H1 (cell line): ENCODE measurements at regions not wholly inside any gene's neighbourhood (a gene's known extent, or its start where the extent isn't known, plus 50 kb on each side); places are given as distances from the start of the nearest gene placed in this dataset.

Experiments used
- CBX5 ChIP-seq: fragments of 300-800, 300-1000 bp; sonication (generic); IDR thresholded peaks from 2 replicates; pipeline ENCODE4 v1.7.1; 2016; ENCODE audit warnings: antibody characterized with exemption, low read length, low read depth
- CBX8 ChIP-seq: fragments of 300-800, 300-1000 bp; sonication (generic); IDR thresholded peaks from 2 replicates; pipeline ENCODE4 v1.7.1; 2016; ENCODE audit warnings: low read depth, low read length, borderline replicate concordance
- EGR1 ChIP-seq: IDR thresholded peaks from 2 replicates; pipeline ENCODE4 v1.6.1; 2011; ENCODE audit warnings: low read depth, low read length, borderline replicate concordance
- EP300 ChIP-seq, 2 experiments: IDR thresholded peaks; 1 replicate in 1 of 2; 2 replicates in 1 of 2; pipeline ENCODE4 v1.6.1; 2011 to 2012; ENCODE audit warnings: low read depth in 2 of 2, low read length in 2 of 2, mild to moderate bottlenecking in 2 of 2, borderline replicate concordance in 1 of 2, inconsistent platforms in 1 of 2, moderate library complexity in 1 of 2
- GABPA ChIP-seq: IDR thresholded peaks from 2 replicates; pipeline ENCODE4 v1.6.1; 2011; ENCODE audit warnings: mild to moderate bottlenecking, low read length, moderate library complexity, borderline replicate concordance; ENCODE audit not compliant: insufficient read depth
- HDAC2 ChIP-seq, 2 experiments: fragments of 300-600 bp in 1 of 2; sonication (generic) in 1 of 2; IDR thresholded peaks; 2 replicates each; pipeline ENCODE4 v1.6.1; 2011 to 2012; ENCODE audit warnings: low read depth in 2 of 2, low read length in 2 of 2, mild to moderate bottlenecking in 2 of 2, moderate library complexity in 2 of 2, borderline replicate concordance in 1 of 2, inconsistent platforms in 1 of 2
- JUND ChIP-seq: IDR thresholded peaks from 2 replicates; pipeline ENCODE4 v1.6.1; 2011; ENCODE audit warnings: mild to moderate bottlenecking, improper control_type of control experiment, low read length
- MAFK ChIP-seq: IDR thresholded peaks from 2 replicates; pipeline ENCODE4 v1.6.1; 2012; ENCODE audit warnings: low read depth, mild to moderate bottlenecking, improper control_type of control experiment, low read length
- RAD21 ChIP-seq, 2 experiments: IDR thresholded peaks in 1 of 2; conservative IDR thresholded peaks in 1 of 2; 2 replicates each; pipeline ENCODE4 v1.6.1; 2011; ENCODE audit warnings: low read depth in 2 of 2, low read length in 2 of 2, improper control_type of control experiment in 1 of 2, inconsistent platforms in 1 of 2, mild to moderate bottlenecking in 1 of 2, moderate library complexity in 1 of 2
- SP1 ChIP-seq: IDR thresholded peaks from 2 replicates; pipeline ENCODE4 v1.6.1; 2011; ENCODE audit warnings: low read depth, low read length
- SUZ12 ChIP-seq: fragments of 200-600 bp; sonication (generic); IDR thresholded peaks from 2 replicates; pipeline ENCODE4 v1.6.1; 2012; ENCODE audit warnings: mild to moderate bottlenecking, inconsistent platforms, low read length, moderate library complexity, mixed read lengths
- TAF1 ChIP-seq: IDR thresholded peaks from 2 replicates; pipeline ENCODE4 v1.6.1; 2011; ENCODE audit warnings: mild to moderate bottlenecking, low read depth, low read length
- TBP ChIP-seq: IDR thresholded peaks from 2 replicates; pipeline ENCODE4 v1.6.1; 2011; ENCODE audit warnings: low read depth, low read length, improper control_type of control experiment
- TF ChIP-seq, protein P1 (sequence below), 3 experiments: IDR thresholded peaks; 1 replicate in 2 of 3; 2 replicates in 1 of 3; pipeline versions ENCODE4 v1.5.1 to v1.6.1; 2011; ENCODE audit warnings: low read length in 3 of 3, mild to moderate bottlenecking in 3 of 3, inconsistent platforms in 2 of 3, low read depth in 1 of 3, moderate library complexity in 1 of 3; ENCODE audit not compliant: insufficient read depth in 1 of 3; ENCODE audit errors: control extremely low read depth in 1 of 3

DNA sequence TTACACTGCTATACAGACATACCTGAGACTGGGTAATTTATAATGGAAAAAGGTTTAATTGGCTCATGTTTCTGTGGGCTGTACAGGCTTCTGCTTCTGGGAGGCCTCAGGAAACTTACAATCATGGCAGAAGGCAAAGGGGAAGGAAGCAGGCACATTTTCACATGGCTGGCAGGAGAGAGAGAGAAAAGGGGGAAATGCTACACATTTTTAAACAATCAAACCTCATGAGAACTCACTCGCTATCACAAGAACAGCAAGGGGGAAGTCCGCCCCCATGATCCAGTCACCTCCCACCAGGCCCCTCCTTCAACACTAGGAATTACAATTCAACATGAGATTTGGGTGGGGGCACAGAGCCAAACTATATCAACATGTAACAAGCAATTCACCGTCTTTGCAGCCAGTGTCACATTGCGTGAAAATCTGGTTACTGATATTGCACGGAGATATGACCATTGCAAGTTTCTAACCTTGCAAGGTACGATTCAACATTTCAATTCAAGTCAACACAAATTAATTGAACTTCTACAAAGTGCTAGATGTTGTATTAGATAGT lies 61.7 kb upstream of the RELL1 start:
- no peak for TF ChIP-seq HDAC2 (IDR thresholded peaks at IDR 0.05; ENCODE audit: borderline replicate concordance in 1 of 2, low read depth in 2 of 2, low read length in 2 of 2)
- TF ChIP-seq CBX8: no peak
- TF ChIP-seq RAD21 (IDR thresholded peaks at IDR 0.05 in 1 of 2, conservative IDR thresholded peaks at IDR 0.05 in 1 of 2; ENCODE audit: low read depth in 2 of 2, low read length in 2 of 2): no peak
- TF ChIP-seq EP300 (IDR thresholded peaks at IDR 0.05; ENCODE audit: borderline replicate concordance in 1 of 2, low read depth in 2 of 2, low read length in 2 of 2): no peak
- TF ChIP-seq, protein P1, sequence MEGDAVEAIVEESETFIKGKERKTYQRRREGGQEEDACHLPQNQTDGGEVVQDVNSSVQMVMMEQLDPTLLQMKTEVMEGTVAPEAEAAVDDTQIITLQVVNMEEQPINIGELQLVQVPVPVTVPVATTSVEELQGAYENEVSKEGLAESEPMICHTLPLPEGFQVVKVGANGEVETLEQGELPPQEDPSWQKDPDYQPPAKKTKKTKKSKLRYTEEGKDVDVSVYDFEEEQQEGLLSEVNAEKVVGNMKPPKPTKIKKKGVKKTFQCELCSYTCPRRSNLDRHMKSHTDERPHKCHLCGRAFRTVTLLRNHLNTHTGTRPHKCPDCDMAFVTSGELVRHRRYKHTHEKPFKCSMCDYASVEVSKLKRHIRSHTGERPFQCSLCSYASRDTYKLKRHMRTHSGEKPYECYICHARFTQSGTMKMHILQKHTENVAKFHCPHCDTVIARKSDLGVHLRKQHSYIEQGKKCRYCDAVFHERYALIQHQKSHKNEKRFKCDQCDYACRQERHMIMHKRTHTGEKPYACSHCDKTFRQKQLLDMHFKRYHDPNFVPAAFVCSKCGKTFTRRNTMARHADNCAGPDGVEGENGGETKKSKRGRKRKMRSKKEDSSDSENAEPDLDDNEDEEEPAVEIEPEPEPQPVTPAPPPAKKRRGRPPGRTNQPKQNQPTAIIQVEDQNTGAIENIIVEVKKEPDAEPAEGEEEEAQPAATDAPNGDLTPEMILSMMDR (IDR thresholded peaks at IDR 0.05; ENCODE audit: control extremely low read depth in 1 of 3, insufficient read depth in 1 of 3, low read depth in 1 of 3, low read length in 3 of 3): no peak
- no peak for TF ChIP-seq JUND
- no peak for TF ChIP-seq CBX5
- no peak for TF ChIP-seq SP1
- no peak for TF ChIP-seq MAFK
- TF ChIP-seq TBP: no peak
- no peak for TF ChIP-seq GABPA
- no peak for TF ChIP-seq TAF1
- TF ChIP-seq SUZ12: no peak
- no peak for TF ChIP-seq EGR1
